Breast epithelium (tissue), 4 donors: ENCODE measurements at regions not wholly inside any gene's neighbourhood (a gene's known extent, or its start where the extent isn't known, plus 50 kb on each side); places are given as distances from the start of the nearest gene placed in this dataset.

Experiments
- DNase-seq, 2 donors: peaks; one replicate each; pipeline ENCODE4 v3.0.0-alpha.2; 2019; ENCODE audit warnings: low spot score in 2 of 2
- H3K27ac ChIP-seq, 2 donors: fragments of 200-600 bp; sonication (generic) in 1 of 2; one replicate each; pipeline ENCODE4 v1.5.1; 2016 to 2019; ENCODE audit warnings: mild to moderate bottlenecking in 1 of 2
- H3K27me3 ChIP-seq, 2 donors: fragments of 200-600 bp; sonication (generic) in 1 of 2; one replicate each; pipeline versions ENCODE4 v1.5.1 to v1.6.0; 2017 to 2019; ENCODE audit warnings: control low read depth in 1 of 2, mild to moderate bottlenecking in 1 of 2
- H3K36me3 ChIP-seq: fragments of 200-600 bp; one replicate; pipeline ENCODE4 v1.5.1; 2019
- H3K4me1 ChIP-seq, 2 donors: fragments of 200-600 bp; sonication (generic); one replicate each; pipeline ENCODE4 v1.5.1; 2016 to 2019; ENCODE audit warnings: control low read depth in 1 of 2
- H3K4me3 ChIP-seq, 3 donors: fragments of 200-600 bp; sonication (generic); 1 replicate in 2 of 3; 2 replicates in 1 of 3; pipeline ENCODE4 v1.5.1; 2016 to 2019; ENCODE audit warnings: mild to moderate bottlenecking in 3 of 3, moderate library complexity in 2 of 3
- H3K9me3 ChIP-seq, 2 donors: fragments of 200-600 bp; sonication (generic) in 1 of 2; one replicate each; pipeline ENCODE4 v1.5.1; 2016 to 2019; ENCODE audit warnings: control low read depth in 1 of 2
- CTCF ChIP-seq, 3 donors: fragments of 450-650 bp; IDR thresholded peaks; one replicate each; pipeline ENCODE4 v1.5.1; 2016 to 2017; ENCODE audit warnings: antibody characterized with exemption in 3 of 3, mild to moderate bottlenecking in 3 of 3, moderate library complexity in 3 of 3
- POLR2A ChIP-seq: fragments of 450-650 bp; IDR thresholded peaks from one replicate; pipeline ENCODE4 v1.6.1; 2016; ENCODE audit warnings: antibody characterized with exemption, mild to moderate bottlenecking, moderate library complexity
- POLR2AphosphoS5 ChIP-seq, 3 donors: sonication (generic); formaldehyde crosslinking; IDR thresholded peaks; one replicate each; pipeline ENCODE4 v1.6.1; 2017; ENCODE audit warnings: antibody characterized with exemption in 3 of 3
- intact Hi-C: fragments of 100-400 bp; cut with DNase I; formaldehyde crosslinking; loops from one replicate; pipeline ENCODE4 v1.15.1; 2023; ENCODE audit warnings: low total_unique reads

DNA sequence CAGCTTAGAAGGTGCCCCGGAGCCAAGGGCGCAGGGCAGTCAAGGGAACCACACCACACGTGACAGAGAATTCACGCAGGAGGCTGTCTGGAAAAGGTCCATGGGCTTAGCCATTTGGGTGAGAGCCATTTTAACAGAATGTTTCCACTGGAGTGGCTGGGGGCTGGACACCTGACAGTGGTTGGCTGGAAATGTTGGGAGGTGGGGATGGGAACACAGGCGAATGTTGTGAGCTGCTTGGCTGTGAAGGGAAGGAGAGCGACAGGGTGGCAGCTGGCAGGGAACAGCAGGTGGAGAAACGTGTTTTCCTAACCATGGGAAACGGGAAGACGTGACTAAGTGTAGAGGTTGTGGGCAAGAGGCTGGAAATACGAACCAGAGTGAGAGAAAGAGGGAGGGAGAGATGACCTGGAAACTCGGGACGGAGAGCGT, 100.5 kb upstream of the ZNF32 start:
- TF ChIP-seq POLR2AphosphoS5 (IDR thresholded peaks at IDR 0.05): no peak
- no peak for TF ChIP-seq CTCF (IDR thresholded peaks at IDR 0.05)
- TF ChIP-seq POLR2A: no peak
- intact Hi-C loops: no loop called here
- Histone ChIP-seq H3K4me1 (no peaks in the 10 kb centered on the region), H3K36me3 (no peaks in the 10 kb centered on the region), H3K9me3 (no peaks in the 10 kb centered on the region), H3K4me3 (no peak overlapping the region), H3K27ac (no peak overlapping the region), H3K27me3 (no peaks in the 10 kb centered on the region)
- no peak for DNase-seq

DNA sequence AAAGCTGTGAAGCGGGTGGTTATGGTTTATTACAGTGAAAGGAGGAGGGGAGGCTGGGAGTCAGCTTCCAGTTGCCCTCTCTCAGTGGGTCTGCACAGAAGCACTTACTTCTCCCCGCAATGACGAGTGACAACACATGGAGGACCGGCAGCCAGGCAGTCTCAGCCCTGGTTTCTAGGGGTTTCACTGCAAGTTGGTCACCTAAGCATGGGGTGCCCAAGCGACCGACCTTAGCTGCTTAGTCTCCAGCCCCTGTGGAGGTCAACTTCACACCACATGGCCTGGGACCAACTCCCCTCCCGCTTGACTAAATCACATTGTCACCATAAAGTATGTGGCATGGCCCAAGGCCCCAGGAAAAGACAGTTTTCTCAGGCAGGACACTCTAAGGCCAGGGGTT, 99.9 kb upstream of the ZNF32 start:
- intact Hi-C loops: no loop called here
- DNase-seq: no peak

DNA sequence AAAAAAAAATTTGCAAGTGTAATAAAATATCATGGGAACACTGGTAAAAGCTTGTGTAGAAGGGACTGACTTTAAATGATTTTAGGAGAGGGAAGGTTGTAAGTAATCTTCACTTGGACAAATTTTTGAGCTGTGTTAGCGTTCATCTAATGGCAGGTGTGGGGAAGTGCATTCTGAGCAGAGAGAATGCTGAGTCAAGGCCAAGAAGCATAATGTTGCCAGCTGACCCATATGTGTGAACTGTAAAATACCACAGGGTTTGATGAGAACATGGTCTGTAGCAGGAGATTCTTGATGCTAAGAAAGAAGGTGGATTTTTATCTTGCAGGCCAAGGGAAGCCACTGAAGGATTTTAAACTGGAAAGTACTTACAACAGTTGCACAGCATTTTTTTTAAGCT, 98.2 kb upstream of the ZNF32 start:
- Histone ChIP-seq H3K4me3 (no peak overlapping the region), H3K27me3 (no peaks in the 10 kb centered on the region), H3K27ac (no peak overlapping the region), H3K4me1 (no peaks in the 10 kb centered on the region), H3K36me3 (no peaks in the 10 kb centered on the region), H3K9me3 (no peaks in the 10 kb centered on the region)
- DNase-seq: no peak
- no peak for TF ChIP-seq POLR2AphosphoS5 (IDR thresholded peaks at IDR 0.05)
- no peak for TF ChIP-seq CTCF (IDR thresholded peaks at IDR 0.05)
- TF ChIP-seq POLR2A: no peak
- intact Hi-C loops: no loop called here

More for the DNA sequence above, 99.9 kb upstream of the ZNF32 start:
- H3K27me3 ChIP-seq: no peaks in the 10 kb centered on the region
- no peaks in the 10 kb centered on the region for H3K36me3 ChIP-seq
- H3K9me3 ChIP-seq: no peaks in the 10 kb centered on the region
- no peaks in the 10 kb centered on the region for H3K4me1 ChIP-seq
- H3K4me3 ChIP-seq: no peak overlapping the region
- no peak for TF ChIP-seq POLR2A
- TF ChIP-seq CTCF (IDR thresholded peaks at IDR 0.05): no peak
- no peak for TF ChIP-seq POLR2AphosphoS5 (IDR thresholded peaks at IDR 0.05)
- H3K27ac ChIP-seq: no peak overlapping the region

- no peak overlapping the region for H3K4me3 ChIP-seq
- no peaks in the 10 kb centered on the region for H3K9me3 ChIP-seq
- no peak for DNase-seq
- H3K36me3 ChIP-seq: no peaks in the 10 kb centered on the region
- intact Hi-C loops: no loop called here
- H3K4me1 ChIP-seq: no peaks in the 10 kb centered on the region
- H3K27ac ChIP-seq: no peak overlapping the region
- TF ChIP-seq POLR2A (no peak), POLR2AphosphoS5 (IDR thresholded peaks at IDR 0.05) (no peak), CTCF (IDR thresholded peaks at IDR 0.05) (no peak)
- no peaks in the 10 kb centered on the region for H3K27me3 ChIP-seq
Observed at GRCh38 chr10:43739161-43739560, 90.5 kb upstream of the ZNF32 start.

- H3K27ac ChIP-seq: no peak overlapping the region
- H3K27me3 ChIP-seq: no peaks in the 10 kb centered on the region
- H3K4me1 ChIP-seq: no peaks in the 10 kb centered on the region
- intact Hi-C loops: no loop called here
- TF ChIP-seq CTCF (IDR thresholded peaks at IDR 0.05) (no peak), POLR2A (no peak), POLR2AphosphoS5 (IDR thresholded peaks at IDR 0.05) (no peak)
- no peak for DNase-seq
- H3K36me3 ChIP-seq: no peaks in the 10 kb centered on the region
- no peak overlapping the region for H3K4me3 ChIP-seq
- H3K9me3 ChIP-seq: no peaks in the 10 kb centered on the region
Observed at GRCh38 chr10:43737003-43737402, 88.3 kb upstream of the ZNF32 start.
